GM23338 (cell line): ENCODE measurements at regions not wholly inside any gene's neighbourhood (a gene's known extent, or its start where the extent isn't known, plus 50 kb on each side); places are given as distances from the start of the nearest gene placed in this dataset.
A peak's percentile ranks its signal among the peaks of the same experiment; 100 is the strongest.

Experiments
- ATAC-seq: fragments of 200-7000 bp; cut with Tn5 transposase; 3 replicates; pipeline ENCODE4 v1.9.1; 2020
- DNase-seq: peaks from one replicate; pipeline ENCODE4 v3.0.0-alpha.2; 2015; ENCODE audit warnings: low spot score
- H2AFZ ChIP-seq: fragments of 200-600 bp; sonication (generic); 2 replicates; pipeline ENCODE4 v1.8.0; 2016; ENCODE audit warnings: antibody characterized with exemption, mild to moderate bottlenecking, moderate library complexity
- H3F3A ChIP-seq: fragments of 200-600 bp; sonication (generic); replicated peaks from 2 replicates; pipeline ENCODE4 v1.8.0; 2017; ENCODE audit warnings: antibody characterized with exemption, mixed run types, low read depth
- H3K27ac ChIP-seq: fragments of 200-600 bp; sonication (generic); 2 replicates; pipeline ENCODE4 v1.6.1; 2016; ENCODE audit warnings: low read depth
- H3K27me3 ChIP-seq: fragments of 200-600 bp; sonication (generic); 2 replicates; pipeline ENCODE4 v1.8.0; 2016; ENCODE audit warnings: mild to moderate bottlenecking, mixed run types, moderate library complexity; ENCODE audit not compliant: insufficient read depth
- H3K36me3 ChIP-seq: fragments of 200-600 bp; sonication (generic); 2 replicates; pipeline ENCODE4 v1.8.0; 2016; ENCODE audit warnings: mild to moderate bottlenecking; ENCODE audit not compliant: insufficient read depth
- H3K4me1 ChIP-seq: fragments of 200-600 bp; sonication (generic); 2 replicates; pipeline ENCODE4 v1.8.0; 2016; ENCODE audit warnings: mild to moderate bottlenecking, moderate library complexity; ENCODE audit not compliant: insufficient read depth
- H3K4me2 ChIP-seq: fragments of 200-600 bp; sonication (generic); 2 replicates; pipeline ENCODE4 v1.7.1; 2017; ENCODE audit warnings: mixed run types
- H3K4me3 ChIP-seq: fragments of 200-600 bp; sonication (generic); 2 replicates; pipeline ENCODE4 v1.6.1; 2016; ENCODE audit warnings: mixed run types
- H3K79me2 ChIP-seq: fragments of 200-600 bp; sonication (generic); replicated peaks from 2 replicates; pipeline ENCODE4 v1.8.0; 2017; ENCODE audit warnings: mild to moderate bottlenecking; ENCODE audit not compliant: insufficient read depth
- H3K9me2 ChIP-seq: fragments of 200-600 bp; sonication (generic); 2 replicates; pipeline ENCODE4 v1.8.0; 2017; ENCODE audit not compliant: insufficient read depth
- H4K20me1 ChIP-seq: fragments of 200-600 bp; sonication (generic); replicated peaks from 2 replicates; pipeline ENCODE4 v1.8.0; 2017; ENCODE audit warnings: mild to moderate bottlenecking; ENCODE audit not compliant: insufficient read depth
- H3K27ac Mint-ChIP-seq: 2 replicates; pipeline ENCODE4 v1.8.0; 2020; ENCODE audit warnings: inconsistent platforms, mild to moderate bottlenecking, moderate library complexity, mixed read lengths
- H3K27me3 Mint-ChIP-seq: 3 replicates; pipeline ENCODE4 v1.8.0; 2022; ENCODE audit warnings: low read depth, mild to moderate bottlenecking, moderate library complexity, mixed read lengths, inconsistent platforms; ENCODE audit not compliant: insufficient read depth, poor library complexity
- H3K36me3 Mint-ChIP-seq: 3 replicates; pipeline ENCODE4 v1.8.0; 2021; ENCODE audit warnings: low read depth, mild to moderate bottlenecking, inconsistent platforms, moderate library complexity, mixed read lengths
- H3K4me1 Mint-ChIP-seq: 3 replicates; pipeline ENCODE4 v1.8.0; 2020; ENCODE audit warnings: mild to moderate bottlenecking, inconsistent platforms, mixed read lengths
- H3K4me3 Mint-ChIP-seq: 3 replicates; pipeline ENCODE4 v1.8.0; 2021; ENCODE audit warnings: moderate library complexity, mild to moderate bottlenecking, inconsistent platforms, mixed read lengths
- H3K9me3 Mint-ChIP-seq: 3 replicates; pipeline ENCODE4 v1.8.0; 2020; ENCODE audit warnings: moderate library complexity, mild to moderate bottlenecking, inconsistent platforms, mixed read lengths
- CREB1 ChIP-seq: fragments of 250-450 bp; sonication (Bioruptor Pico); IDR thresholded peaks from 2 replicates; pipeline ENCODE4 v1.5.0; 2020; ENCODE audit warnings: low read depth, mild to moderate bottlenecking, moderate library complexity
- EZH2 ChIP-seq: fragments of 200-600 bp; sonication (generic); IDR thresholded peaks from one replicate; pipeline ENCODE4 v1.8.0; 2017; ENCODE audit warnings: antibody characterized with exemption, mild to moderate bottlenecking, low read depth; ENCODE audit not compliant: unreplicated experiment
- EZH2phosphoT487 ChIP-seq: fragments of 200-600 bp; sonication (generic); IDR thresholded peaks from one replicate; pipeline ENCODE4 v1.8.1; 2018; ENCODE audit warnings: antibody characterized with exemption; ENCODE audit not compliant: unreplicated experiment
- JUNB ChIP-seq: IDR thresholded peaks from one replicate; pipeline ENCODE4 v1.6.1; 2016; ENCODE audit warnings: antibody characterized with exemption; ENCODE audit not compliant: unreplicated experiment
- NANOG ChIP-seq: IDR thresholded peaks from 2 replicates; pipeline ENCODE4 v1.6.1; 2016; ENCODE audit warnings: antibody characterized with exemption, borderline replicate concordance
- POLR2AphosphoS5 ChIP-seq: IDR thresholded peaks from 2 replicates; pipeline ENCODE4 v1.6.1; 2016; ENCODE audit warnings: antibody characterized with exemption, low read depth
- STAT1 ChIP-seq: IDR thresholded peaks from one replicate; pipeline ENCODE4 v1.6.1; 2016; ENCODE audit warnings: antibody characterized with exemption; ENCODE audit not compliant: unreplicated experiment
- ZNF114 ChIP-seq: fragments of 250-450 bp; sonication (Bioruptor Pico); IDR thresholded peaks from 2 replicates; pipeline ENCODE4 v1.5.0; 2020; ENCODE audit warnings: mild to moderate bottlenecking, moderate library complexity
- ZNF331 ChIP-seq: fragments of 250-450 bp; sonication (Bioruptor Pico); IDR thresholded peaks from 2 replicates; pipeline ENCODE4 v1.5.0; 2020; ENCODE audit warnings: low read depth, mild to moderate bottlenecking, moderate library complexity
- TF ChIP-seq, protein P1 (sequence below): IDR thresholded peaks from one replicate; pipeline ENCODE4 v1.6.1; 2018; ENCODE audit warnings: antibody characterized with exemption; ENCODE audit not compliant: unreplicated experiment
- TF ChIP-seq, protein P2 (sequence below): IDR thresholded peaks from 2 replicates; pipeline ENCODE4 v1.6.1; 2016; ENCODE audit warnings: antibody characterized with exemption

DNA sequence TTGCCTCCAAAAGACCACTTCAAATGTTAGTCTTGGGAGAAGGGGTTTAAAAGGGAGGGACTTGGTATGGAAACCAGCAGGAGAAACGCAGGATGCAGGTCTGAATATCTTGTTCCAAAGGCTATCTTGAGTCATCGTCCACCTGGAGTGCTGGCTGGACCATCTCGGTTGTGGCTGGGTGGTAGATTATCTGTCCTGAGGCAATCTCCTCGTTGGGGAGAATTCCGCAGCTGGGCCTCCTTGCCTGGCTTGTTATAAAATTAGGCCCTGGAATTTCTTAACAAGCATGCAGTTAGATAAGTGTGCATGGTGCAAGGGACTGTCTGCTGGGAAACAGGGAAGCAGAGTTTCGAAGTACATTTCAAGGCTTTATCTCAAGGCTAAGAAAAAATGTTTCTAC, 2045.7 kb upstream of the TENM3 start:
- Histone ChIP-seq H3K79me2 (no peaks in the 10 kb centered on the region), H4K20me1 (no peaks in the 10 kb centered on the region), H3K9me2 (no peaks in the 10 kb centered on the region), H3K4me2 (no peak overlapping the region), H3K4me1 (no peaks in the 10 kb centered on the region), H3K4me3 (no peak overlapping the region), H3F3A (no peaks in the 10 kb centered on the region), H3K27me3 (no peaks in the 10 kb centered on the region), H2AFZ (no peak overlapping the region), H3K36me3 (no peaks in the 10 kb centered on the region), H3K27ac (no peak overlapping the region)
- Mint-ChIP-seq H3K27ac (peak overlapping the region; percentile 41; the same call in 1 of the 2 replicates), H3K27me3 (no peaks in the 10 kb centered on the region), H3K4me1 (peaks cover 3% of the 10 kb centered on the region; the same call in 1 of the 3 replicates), H3K36me3 (no peaks in the 10 kb centered on the region), H3K4me3 (no peak overlapping the region), H3K9me3 (no peaks in the 10 kb centered on the region)
- TF ChIP-seq EZH2 (no peak), STAT1 (no peak), EZH2phosphoT487 (no peak), CREB1 (no peak), NANOG (no peak), POLR2AphosphoS5 (no peak), JUNB (no peak), ZNF114 (CRISPR knock-in tag) (no peak), ZNF331 (CRISPR knock-in tag) (no peak)
- TF ChIP-seq, protein P1, sequence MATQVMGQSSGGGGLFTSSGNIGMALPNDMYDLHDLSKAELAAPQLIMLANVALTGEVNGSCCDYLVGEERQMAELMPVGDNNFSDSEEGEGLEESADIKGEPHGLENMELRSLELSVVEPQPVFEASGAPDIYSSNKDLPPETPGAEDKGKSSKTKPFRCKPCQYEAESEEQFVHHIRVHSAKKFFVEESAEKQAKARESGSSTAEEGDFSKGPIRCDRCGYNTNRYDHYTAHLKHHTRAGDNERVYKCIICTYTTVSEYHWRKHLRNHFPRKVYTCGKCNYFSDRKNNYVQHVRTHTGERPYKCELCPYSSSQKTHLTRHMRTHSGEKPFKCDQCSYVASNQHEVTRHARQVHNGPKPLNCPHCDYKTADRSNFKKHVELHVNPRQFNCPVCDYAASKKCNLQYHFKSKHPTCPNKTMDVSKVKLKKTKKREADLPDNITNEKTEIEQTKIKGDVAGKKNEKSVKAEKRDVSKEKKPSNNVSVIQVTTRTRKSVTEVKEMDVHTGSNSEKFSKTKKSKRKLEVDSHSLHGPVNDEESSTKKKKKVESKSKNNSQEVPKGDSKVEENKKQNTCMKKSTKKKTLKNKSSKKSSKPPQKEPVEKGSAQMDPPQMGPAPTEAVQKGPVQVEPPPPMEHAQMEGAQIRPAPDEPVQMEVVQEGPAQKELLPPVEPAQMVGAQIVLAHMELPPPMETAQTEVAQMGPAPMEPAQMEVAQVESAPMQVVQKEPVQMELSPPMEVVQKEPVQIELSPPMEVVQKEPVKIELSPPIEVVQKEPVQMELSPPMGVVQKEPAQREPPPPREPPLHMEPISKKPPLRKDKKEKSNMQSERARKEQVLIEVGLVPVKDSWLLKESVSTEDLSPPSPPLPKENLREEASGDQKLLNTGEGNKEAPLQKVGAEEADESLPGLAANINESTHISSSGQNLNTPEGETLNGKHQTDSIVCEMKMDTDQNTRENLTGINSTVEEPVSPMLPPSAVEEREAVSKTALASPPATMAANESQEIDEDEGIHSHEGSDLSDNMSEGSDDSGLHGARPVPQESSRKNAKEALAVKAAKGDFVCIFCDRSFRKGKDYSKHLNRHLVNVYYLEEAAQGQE: no peak
- DNase-seq (peak; percentile 8), ATAC-seq (no peak)

DNA sequence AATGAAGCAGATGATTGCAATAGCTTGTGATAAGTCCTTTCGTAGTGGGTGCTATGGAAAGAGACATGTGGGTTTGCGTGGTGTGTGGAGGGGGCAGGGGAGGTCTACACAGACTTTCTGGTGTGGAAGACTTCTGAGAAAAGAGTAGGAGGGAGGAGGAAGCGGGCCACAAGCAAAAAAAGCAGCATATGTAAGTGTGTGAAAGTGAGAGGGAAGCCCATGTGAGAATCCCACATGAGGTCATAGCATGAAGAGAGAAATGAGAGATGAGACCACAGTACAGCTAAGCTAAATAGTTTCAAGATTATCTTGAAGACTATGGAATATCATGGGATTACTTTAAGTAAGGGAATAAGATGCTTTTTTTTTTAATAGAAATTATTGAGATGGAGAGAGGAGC, 2039.9 kb upstream of the TENM3 start:
- no peak for ATAC-seq
- H3K27me3 Mint-ChIP-seq: peaks cover 1% of the 10 kb centered on the region
- TF ChIP-seq ZNF114 (CRISPR knock-in tag) (no peak), POLR2AphosphoS5 (no peak), ZNF331 (CRISPR knock-in tag) (no peak), CREB1 (no peak), STAT1 (no peak)
- TF ChIP-seq, protein P1: no peak
- TF ChIP-seq, protein P2, sequence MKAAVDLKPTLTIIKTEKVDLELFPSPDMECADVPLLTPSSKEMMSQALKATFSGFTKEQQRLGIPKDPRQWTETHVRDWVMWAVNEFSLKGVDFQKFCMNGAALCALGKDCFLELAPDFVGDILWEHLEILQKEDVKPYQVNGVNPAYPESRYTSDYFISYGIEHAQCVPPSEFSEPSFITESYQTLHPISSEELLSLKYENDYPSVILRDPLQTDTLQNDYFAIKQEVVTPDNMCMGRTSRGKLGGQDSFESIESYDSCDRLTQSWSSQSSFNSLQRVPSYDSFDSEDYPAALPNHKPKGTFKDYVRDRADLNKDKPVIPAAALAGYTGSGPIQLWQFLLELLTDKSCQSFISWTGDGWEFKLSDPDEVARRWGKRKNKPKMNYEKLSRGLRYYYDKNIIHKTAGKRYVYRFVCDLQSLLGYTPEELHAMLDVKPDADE: no peak

More for the DNA sequence above, 2039.9 kb upstream of the TENM3 start:
- Histone ChIP-seq H3F3A (no peaks in the 10 kb centered on the region), H3K4me2 (no peak overlapping the region), H3K36me3 (no peaks in the 10 kb centered on the region), H3K27ac (no peak overlapping the region), H2AFZ (no peak overlapping the region), H3K9me2 (no peaks in the 10 kb centered on the region), H4K20me1 (no peaks in the 10 kb centered on the region), H3K27me3 (no peaks in the 10 kb centered on the region), H3K79me2 (no peaks in the 10 kb centered on the region), H3K4me3 (no peak overlapping the region), H3K4me1 (no peaks in the 10 kb centered on the region)
- H3K4me1 Mint-ChIP-seq: peaks cover 6% of the 10 kb centered on the region; the same call in 2 of the 3 replicates
- H3K9me3 Mint-ChIP-seq: no peaks in the 10 kb centered on the region
- no peak for DNase-seq
- peak overlapping the region; percentile 29; the same call in 1 of the 2 replicates for H3K27ac Mint-ChIP-seq
- no peaks in the 10 kb centered on the region for H3K36me3 Mint-ChIP-seq
- no peak overlapping the region for H3K4me3 Mint-ChIP-seq
